ENCODE measurements at regions not wholly inside any gene's neighbourhood (a gene's known extent, or its start where the extent isn't known, plus 50 kb on each side); places are given as distances from the start of the nearest gene placed in this dataset.
A peak's percentile ranks its signal among the peaks of the same experiment; 100 is the strongest.

GRCh38 chr20:23166563-23166962, 80.4 kb upstream of the CD93 start:
- Histone ChIP-seq H3K4me1 (ENCODE audit: control insufficient read depth, insufficient read depth, low read length) (peaks cover 9% of the 10 kb centered on the region), H3K9ac (ENCODE audit: low read length in 2 of 2) (no peak overlapping the region), H3K36me3 (ENCODE audit: control insufficient read depth in 2 of 2, insufficient read depth in 2 of 2, low read length in 2 of 2) (no peaks in the 10 kb centered on the region), H3K27me3 (ENCODE audit: control insufficient read depth in 1 of 2, insufficient read depth in 2 of 2, low read length in 2 of 2) (no peaks in the 10 kb centered on the region), H3K9me3 (ENCODE audit: control insufficient read depth in 2 of 2, low read length in 2 of 2) (no peaks in the 10 kb centered on the region), H3K27ac (ENCODE audit: low read length) (no peak overlapping the region), H3K4me3 (ENCODE audit: low read length in 2 of 2) (no peak overlapping the region)

GRCh38 chr20:23165964-23166363, 79.8 kb upstream of the CD93 start:
- Histone ChIP-seq H3K4me3 (ENCODE audit: low read length in 2 of 2) (no peak overlapping the region), H3K9me3 (ENCODE audit: control insufficient read depth in 2 of 2, low read length in 2 of 2) (no peaks in the 10 kb centered on the region), H3K36me3 (ENCODE audit: control insufficient read depth in 2 of 2, insufficient read depth in 2 of 2, low read length in 2 of 2) (no peaks in the 10 kb centered on the region), H3K27ac (ENCODE audit: low read length) (no peak overlapping the region), H3K27me3 (ENCODE audit: control insufficient read depth in 1 of 2, insufficient read depth in 2 of 2, low read length in 2 of 2) (no peaks in the 10 kb centered on the region), H3K4me1 (ENCODE audit: control insufficient read depth, insufficient read depth, low read length) (peaks cover 13% of the 10 kb centered on the region), H3K9ac (ENCODE audit: low read length in 2 of 2) (no peak overlapping the region)

- no peak overlapping the region for H3K27ac ChIP-seq (ENCODE audit: low read length)
- no peak overlapping the region for H3K4me3 ChIP-seq (ENCODE audit: low read length in 2 of 2)
- no peaks in the 10 kb centered on the region for H3K36me3 ChIP-seq (ENCODE audit: control insufficient read depth in 2 of 2, insufficient read depth in 2 of 2, low read length in 2 of 2)
- no peak overlapping the region for H3K9ac ChIP-seq (ENCODE audit: low read length in 2 of 2)
- H3K27me3 ChIP-seq (ENCODE audit: control insufficient read depth in 1 of 2, insufficient read depth in 2 of 2, low read length in 2 of 2): no peaks in the 10 kb centered on the region
- peaks cover 20% of the 10 kb centered on the region for H3K4me1 ChIP-seq (ENCODE audit: control insufficient read depth, insufficient read depth, low read length)
- H3K9me3 ChIP-seq (ENCODE audit: control insufficient read depth in 2 of 2, low read length in 2 of 2): no peaks in the 10 kb centered on the region
Measured at GRCh38 chr20:23165307-23165750, 79.2 kb upstream of the CD93 start.

- no peak overlapping the region for H3K27ac ChIP-seq (ENCODE audit: low read length)
- H3K4me1 ChIP-seq (ENCODE audit: control insufficient read depth, insufficient read depth, low read length): peaks cover 20% of the 10 kb centered on the region
- peak overlapping the region in 1 of 2 donors; percentile 29 for H3K4me3 ChIP-seq (ENCODE audit: low read length in 2 of 2)
Measured at GRCh38 chr20:23164176-23164601, 78.1 kb upstream of the CD93 start.

GRCh38 chr20:23163562-23163961, 77.4 kb upstream of the CD93 start:
- Histone ChIP-seq H3K36me3 (ENCODE audit: control insufficient read depth in 2 of 2, insufficient read depth in 2 of 2, low read length in 2 of 2) (no peaks in the 10 kb centered on the region), H3K4me1 (ENCODE audit: control insufficient read depth, insufficient read depth, low read length) (peaks cover 20% of the 10 kb centered on the region), H3K27me3 (ENCODE audit: control insufficient read depth in 1 of 2, insufficient read depth in 2 of 2, low read length in 2 of 2) (no peaks in the 10 kb centered on the region), H3K9ac (ENCODE audit: low read length in 2 of 2) (no peak overlapping the region), H3K27ac (ENCODE audit: low read length) (no peak overlapping the region), H3K4me3 (ENCODE audit: low read length in 2 of 2) (no peak overlapping the region), H3K9me3 (ENCODE audit: control insufficient read depth in 2 of 2, low read length in 2 of 2) (no peaks in the 10 kb centered on the region)

More at GRCh38 chr20:23164176-23164601, 78.1 kb upstream of the CD93 start:
- H3K9ac ChIP-seq (ENCODE audit: low read length in 2 of 2): no peak overlapping the region
- H3K27me3 ChIP-seq (ENCODE audit: control insufficient read depth in 1 of 2, insufficient read depth in 2 of 2, low read length in 2 of 2): no peaks in the 10 kb centered on the region
- no peaks in the 10 kb centered on the region for H3K9me3 ChIP-seq (ENCODE audit: control insufficient read depth in 2 of 2, low read length in 2 of 2)
- H3K36me3 ChIP-seq (ENCODE audit: control insufficient read depth in 2 of 2, insufficient read depth in 2 of 2, low read length in 2 of 2): no peaks in the 10 kb centered on the region

- H3K36me3 ChIP-seq (ENCODE audit: control insufficient read depth in 2 of 2, insufficient read depth in 2 of 2, low read length in 2 of 2): no peaks in the 10 kb centered on the region
- H3K27me3 ChIP-seq (ENCODE audit: control insufficient read depth in 1 of 2, insufficient read depth in 2 of 2, low read length in 2 of 2): no peaks in the 10 kb centered on the region
- peaks cover 20% of the 10 kb centered on the region for H3K4me1 ChIP-seq (ENCODE audit: control insufficient read depth, insufficient read depth, low read length)
- H3K4me3 ChIP-seq (ENCODE audit: low read length in 2 of 2): no peak overlapping the region
- H3K9me3 ChIP-seq (ENCODE audit: control insufficient read depth in 2 of 2, low read length in 2 of 2): no peaks in the 10 kb centered on the region
- no peak overlapping the region for H3K9ac ChIP-seq (ENCODE audit: low read length in 2 of 2)
- no peak overlapping the region for H3K27ac ChIP-seq (ENCODE audit: low read length)
Measured at GRCh38 chr20:23162887-23163286, 76.8 kb upstream of the CD93 start.

- H3K4me3 ChIP-seq (ENCODE audit: low read length in 2 of 2): no peak overlapping the region
- H3K9ac ChIP-seq (ENCODE audit: low read length in 2 of 2): no peak overlapping the region
- H3K27ac ChIP-seq (ENCODE audit: low read length): no peak overlapping the region
- no peaks in the 10 kb centered on the region for H3K27me3 ChIP-seq (ENCODE audit: control insufficient read depth in 1 of 2, insufficient read depth in 2 of 2, low read length in 2 of 2)
- H3K4me1 ChIP-seq (ENCODE audit: control insufficient read depth, insufficient read depth, low read length): peaks cover 20% of the 10 kb centered on the region
- H3K9me3 ChIP-seq (ENCODE audit: control insufficient read depth in 2 of 2, low read length in 2 of 2): no peaks in the 10 kb centered on the region
- no peaks in the 10 kb centered on the region for H3K36me3 ChIP-seq (ENCODE audit: control insufficient read depth in 2 of 2, insufficient read depth in 2 of 2, low read length in 2 of 2)
Measured at GRCh38 chr20:23161968-23162696, 76.0 kb upstream of the CD93 start.

GRCh38 chr20:23161244-23161891, 75.2 kb upstream of the CD93 start:
- H3K27me3 ChIP-seq (ENCODE audit: control insufficient read depth in 1 of 2, insufficient read depth in 2 of 2, low read length in 2 of 2): no peaks in the 10 kb centered on the region
- H3K4me3 ChIP-seq (ENCODE audit: low read length in 2 of 2): no peak overlapping the region
- no peak overlapping the region for H3K9ac ChIP-seq (ENCODE audit: low read length in 2 of 2)
- peaks cover 20% of the 10 kb centered on the region for H3K4me1 ChIP-seq (ENCODE audit: control insufficient read depth, insufficient read depth, low read length)
- no peaks in the 10 kb centered on the region for H3K36me3 ChIP-seq (ENCODE audit: control insufficient read depth in 2 of 2, insufficient read depth in 2 of 2, low read length in 2 of 2)
- H3K9me3 ChIP-seq (ENCODE audit: control insufficient read depth in 2 of 2, low read length in 2 of 2): no peaks in the 10 kb centered on the region
- no peak overlapping the region for H3K27ac ChIP-seq (ENCODE audit: low read length)

GRCh38 chr20:23160536-23161243, 74.6 kb upstream of the CD93 start:
- no peak overlapping the region for H3K9ac ChIP-seq (ENCODE audit: low read length in 2 of 2)

GRCh38 chr20:23159947-23160318, 73.8 kb upstream of the CD93 start:
- Histone ChIP-seq H3K36me3 (ENCODE audit: control insufficient read depth in 2 of 2, insufficient read depth in 2 of 2, low read length in 2 of 2) (no peaks in the 10 kb centered on the region), H3K27me3 (ENCODE audit: control insufficient read depth in 1 of 2, insufficient read depth in 2 of 2, low read length in 2 of 2) (no peaks in the 10 kb centered on the region), H3K9ac (ENCODE audit: low read length in 2 of 2) (no peak overlapping the region), H3K9me3 (ENCODE audit: control insufficient read depth in 2 of 2, low read length in 2 of 2) (no peaks in the 10 kb centered on the region), H3K4me3 (ENCODE audit: low read length in 2 of 2) (no peak overlapping the region), H3K4me1 (ENCODE audit: control insufficient read depth, insufficient read depth, low read length) (peaks cover 22% of the 10 kb centered on the region), H3K27ac (ENCODE audit: low read length) (peak overlapping the region; percentile 24)

More at GRCh38 chr20:23160536-23161243, 74.6 kb upstream of the CD93 start:
- Histone ChIP-seq H3K9me3 (ENCODE audit: control insufficient read depth in 2 of 2, low read length in 2 of 2) (no peaks in the 10 kb centered on the region), H3K27ac (ENCODE audit: low read length) (no peak overlapping the region), H3K27me3 (ENCODE audit: control insufficient read depth in 1 of 2, insufficient read depth in 2 of 2, low read length in 2 of 2) (no peaks in the 10 kb centered on the region), H3K4me1 (ENCODE audit: control insufficient read depth, insufficient read depth, low read length) (peaks cover 22% of the 10 kb centered on the region), H3K4me3 (ENCODE audit: low read length in 2 of 2) (no peak overlapping the region), H3K36me3 (ENCODE audit: control insufficient read depth in 2 of 2, insufficient read depth in 2 of 2, low read length in 2 of 2) (no peaks in the 10 kb centered on the region)

Data from stomach smooth muscle (tissue), 2 donors.